Liver (tissue), 3 donors: ENCODE measurements at regions not wholly inside any gene's neighbourhood (a gene's known extent, or its start where the extent isn't known, plus 50 kb on each side); places are given as distances from the start of the nearest gene placed in this dataset.

Source experiments
- ATF3 ChIP-seq: IDR thresholded peaks from 2 replicates; pipeline ENCODE4 v1.6.1; 2016; ENCODE audit warnings: antibody characterized with exemption
- CTCF ChIP-seq: fragments of 150-350 bp; IDR thresholded peaks from 2 replicates; pipeline ENCODE4 v1.5.1; 2017; ENCODE audit warnings: improper control_type of control experiment, low read depth, low read length; ENCODE audit not compliant: missing input control
- GABPA ChIP-seq, 2 donors: IDR thresholded peaks in 1 of 2; conservative IDR thresholded peaks in 1 of 2; 2 replicates each; pipeline ENCODE4 v1.6.1; 2016; ENCODE audit warnings: antibody characterized with exemption in 2 of 2, mild to moderate bottlenecking in 1 of 2, moderate library complexity in 1 of 2
- HNF4G ChIP-seq: IDR thresholded peaks from 2 replicates; pipeline ENCODE4 v1.6.1; 2016; ENCODE audit warnings: antibody characterized with exemption
- JUND ChIP-seq, 2 donors: IDR thresholded peaks; 2 replicates each; pipeline ENCODE4 v1.6.1; 2016; ENCODE audit warnings: antibody characterized with exemption in 2 of 2
- NR2F2 ChIP-seq: IDR thresholded peaks from 2 replicates; pipeline ENCODE4 v1.6.1; 2016; ENCODE audit warnings: antibody characterized with exemption
- RAD21 ChIP-seq, 2 donors: IDR thresholded peaks; 2 replicates each; pipeline ENCODE4 v1.6.1; 2016; ENCODE audit warnings: antibody characterized with exemption in 2 of 2, mild to moderate bottlenecking in 2 of 2
- ZBTB33 ChIP-seq: IDR thresholded peaks from 2 replicates; pipeline ENCODE4 v1.6.1; 2016; ENCODE audit warnings: antibody characterized with exemption
- donor health status: healthy.
- donor health status: healthy.

GRCh38 chr20:58571693-58572427 is 56.7 kb upstream of the APCDD1L start:
- TF ChIP-seq NR2F2 (no peak), CTCF (no peak), RAD21 (IDR thresholded peaks at IDR 0.05) (no peak), ZBTB33 (no peak), ATF3 (no peak), HNF4G (no peak), GABPA (IDR thresholded peaks at IDR 0.05 in 1 of 2, conservative IDR thresholded peaks at IDR 0.05 in 1 of 2) (no peak), JUND (IDR thresholded peaks at IDR 0.05) (no peak)
